Sigmoid colon (tissue), 4 donors: ENCODE measurements at regions not wholly inside any gene's neighbourhood (a gene's known extent, or its start where the extent isn't known, plus 50 kb on each side); places are given as distances from the start of the nearest gene placed in this dataset.

ENCODE experiments used
- CTCF ChIP-seq, 4 experiments: fragments of 450-650 bp in 3 of 4; fragments of 200-600 bp in 1 of 4; IDR thresholded peaks; one replicate each; pipeline ENCODE4 v1.5.1; 2016 to 2019; ENCODE audit warnings: antibody characterized with exemption in 4 of 4, mild to moderate bottlenecking in 3 of 4, moderate library complexity in 2 of 4
- EP300 ChIP-seq, 4 donors: sonication (generic); formaldehyde crosslinking; IDR thresholded peaks; one replicate each; pipeline ENCODE4 v1.6.1; 2017; ENCODE audit warnings: antibody characterized with exemption in 4 of 4
- POLR2A ChIP-seq, 2 donors: fragments of 450-650 bp; IDR thresholded peaks; one replicate each; pipeline ENCODE4 v1.6.1; 2016; ENCODE audit warnings: antibody characterized with exemption in 2 of 2, mild to moderate bottlenecking in 2 of 2, moderate library complexity in 2 of 2
- POLR2AphosphoS5 ChIP-seq, 4 donors: sonication (generic); formaldehyde crosslinking; IDR thresholded peaks; one replicate each; pipeline ENCODE4 v1.6.1; 2017; ENCODE audit warnings: antibody characterized with exemption in 4 of 4

- TF ChIP-seq CTCF (IDR thresholded peaks at IDR 0.05) = no peak
- no peak for TF ChIP-seq EP300 (IDR thresholded peaks at IDR 0.05)
- no peak for TF ChIP-seq POLR2A (IDR thresholded peaks at IDR 0.05)
- TF ChIP-seq POLR2AphosphoS5 (IDR thresholded peaks at IDR 0.05) = no peak
Measured at GRCh38 chr5:99544356-99544755, 615.5 kb upstream of the CHD1 start.
